GM12878 (cell line): ENCODE measurements at regions not wholly inside any gene's neighbourhood (a gene's known extent, or its start where the extent isn't known, plus 50 kb on each side); places are given as distances from the start of the nearest gene placed in this dataset.

Experiments used
- ATAC-seq: fragments of 200-7000 bp; cut with Tn5 transposase; 3 replicates; pipeline ENCODE4 v1.9.1; 2020; ENCODE audit warnings: mild to moderate bottlenecking, moderate library complexity
- BruUV-seq: library from RNA; stranded (reverse); fragments of 400-500 nt; replicated peaks from 2 replicates; lab custom pipeline; 2021; lab: Mats Ljungman, UMichigan
- CTCF ChIA-PET: fragments of 300-600 bp; sonication (Branson Sonifier 250); formaldehyde crosslinking; extraction: SDS; loops from one replicate; lab custom pipeline; 2021; ENCODE audit warnings: inconsistent platforms; lab: Yijun Ruan, JAX
- POLR2A ChIA-PET: fragments of 350-600 bp; formaldehyde crosslinking; extraction: SDS; loops from one replicate; lab custom pipeline; 2021; ENCODE audit warnings: inconsistent platforms; lab: Charles Lee
- RAD21 ChIA-PET: fragments of 300-600 bp; sonication (Branson Sonifier 250); formaldehyde crosslinking; loops from one replicate; lab custom pipeline; 2023; ENCODE audit warnings: antibody characterized with exemption; ENCODE audit not compliant: unreplicated experiment; lab: Charles Lee
- SMC1A ChIA-PET: fragments of 300-600 bp; sonication (Branson Sonifier 250); formaldehyde crosslinking; loops from one replicate; lab custom pipeline; 2023; ENCODE audit not compliant: unreplicated experiment, uncharacterized antibody; lab: Charles Lee
- DNase-seq: peaks from one replicate; pipeline ENCODE4 v3.0.0-alpha.2; 2011; ENCODE audit warnings: low read depth, low spot score
- FAIRE-seq: peaks from 3 replicates; lab custom pipeline; 2011; peaks lifted over from hg19 to GRCh38; lab: Jason Lieb, UNC
- H2AFZ ChIP-seq: 2 replicates; pipeline ENCODE4 v1.6.0; 2011; ENCODE audit warnings: low read depth, low read length, control low read depth; ENCODE audit not compliant: control insufficient read depth
- H3K27ac ChIP-seq: 2 replicates; pipeline ENCODE4 v1.5.1; 2011; ENCODE audit warnings: control low read depth; ENCODE audit not compliant: control insufficient read depth, insufficient read depth
- H3K27me3 ChIP-seq, 2 experiments: replicated peaks in 1 of 2; 2 replicates each; pipeline versions ENCODE4 v1.6.0 to v1.6.1; 2011; ENCODE audit warnings: low read length in 1 of 2; ENCODE audit not compliant: control insufficient read depth in 2 of 2, insufficient read depth in 2 of 2
- H3K36me3 ChIP-seq, 2 experiments: 2 replicates each; pipeline ENCODE4 v1.5.1; 2011; ENCODE audit warnings: low read length in 1 of 2; ENCODE audit not compliant: control insufficient read depth in 2 of 2, insufficient read depth in 2 of 2
- H3K4me1 ChIP-seq: 2 replicates; pipeline ENCODE4 v1.6.1; 2011; ENCODE audit warnings: mild to moderate bottlenecking, low read length, moderate library complexity, mixed read lengths; ENCODE audit not compliant: control insufficient read depth, insufficient read depth
- H3K4me2 ChIP-seq: 2 replicates; pipeline ENCODE4 v1.6.0; 2011; ENCODE audit warnings: control low read depth; ENCODE audit not compliant: control insufficient read depth, insufficient read depth
- H3K4me3 ChIP-seq: fragments of 200-600 bp; sonication (generic); 2 replicates; pipeline ENCODE4 v1.5.1; 2016
- H3K79me2 ChIP-seq: 2 replicates; pipeline ENCODE4 v1.6.0; 2011; ENCODE audit warnings: low read length; ENCODE audit not compliant: control insufficient read depth, insufficient read depth
- H3K9ac ChIP-seq: 2 replicates; pipeline ENCODE4 v1.8.0; 2011; ENCODE audit warnings: low read length, control low read depth, mixed read lengths; ENCODE audit not compliant: control insufficient read depth, insufficient read depth
- H3K9me3 ChIP-seq: replicated peaks from 3 replicates; pipeline ENCODE4 v1.5.1; 2011; ENCODE audit warnings: mild to moderate bottlenecking, low read length; ENCODE audit not compliant: control insufficient read depth, insufficient read depth
- H4K20me1 ChIP-seq: 2 replicates; pipeline ENCODE4 v1.6.0; 2011; ENCODE audit not compliant: control insufficient read depth, insufficient read depth
- ATF7 ChIP-seq: fragments of 450-650 bp; IDR thresholded peaks from 2 replicates; pipeline ENCODE4 v1.6.1; 2016; ENCODE audit warnings: low read depth, mild to moderate bottlenecking
- CHD2 ChIP-seq: IDR thresholded peaks from 2 replicates; pipeline ENCODE4 v1.6.1; 2011; ENCODE audit warnings: low read depth, low read length, improper control_type of control experiment, borderline replicate concordance
- NKRF ChIP-seq: fragments of 450-650 bp; conservative IDR thresholded peaks from 2 replicates; pipeline ENCODE4 v1.6.1; 2017; ENCODE audit warnings: mild to moderate bottlenecking, moderate library complexity
- POLR2A ChIP-seq: IDR thresholded peaks from 2 replicates; pipeline ENCODE4 v1.6.1; 2011; ENCODE audit warnings: low read depth, mild to moderate bottlenecking, low read length
- RCOR1 ChIP-seq: conservative IDR thresholded peaks from 2 replicates; pipeline ENCODE4 v1.6.1; 2012; ENCODE audit warnings: low read depth, low read length, improper control_type of control experiment
- WGBS: methylation state at CpG from one replicate; pipeline ENCODE4 v1.1.6; 2016; ENCODE audit warnings: low lambda C conversion rate; ENCODE audit not compliant: insufficient replicate concordance, insufficient coverage; ENCODE audit errors: missing lambda C conversion rate; 5-methylcytosine and 5-hydroxymethylcytosine counted together
- in situ Hi-C: fragments of 300-500 bp; cut with MboI; formaldehyde crosslinking; loops from 9 replicates; pipeline ENCODE4 v1.14.3; 2018; ENCODE audit warnings: mixed read lengths
- intact Hi-C: fragments of 100-400 bp; cut with micrococcal nuclease; formaldehyde crosslinking; loops from one replicate; pipeline ENCODE4 v1.14.2; 2022; ENCODE audit not compliant: unreplicated experiment
- TF ChIP-seq, protein P1 (sequence below): fragments of 450-650 bp; IDR thresholded peaks from 2 replicates; pipeline ENCODE4 v1.6.1; 2017; ENCODE audit warnings: mild to moderate bottlenecking, moderate library complexity

DNA sequence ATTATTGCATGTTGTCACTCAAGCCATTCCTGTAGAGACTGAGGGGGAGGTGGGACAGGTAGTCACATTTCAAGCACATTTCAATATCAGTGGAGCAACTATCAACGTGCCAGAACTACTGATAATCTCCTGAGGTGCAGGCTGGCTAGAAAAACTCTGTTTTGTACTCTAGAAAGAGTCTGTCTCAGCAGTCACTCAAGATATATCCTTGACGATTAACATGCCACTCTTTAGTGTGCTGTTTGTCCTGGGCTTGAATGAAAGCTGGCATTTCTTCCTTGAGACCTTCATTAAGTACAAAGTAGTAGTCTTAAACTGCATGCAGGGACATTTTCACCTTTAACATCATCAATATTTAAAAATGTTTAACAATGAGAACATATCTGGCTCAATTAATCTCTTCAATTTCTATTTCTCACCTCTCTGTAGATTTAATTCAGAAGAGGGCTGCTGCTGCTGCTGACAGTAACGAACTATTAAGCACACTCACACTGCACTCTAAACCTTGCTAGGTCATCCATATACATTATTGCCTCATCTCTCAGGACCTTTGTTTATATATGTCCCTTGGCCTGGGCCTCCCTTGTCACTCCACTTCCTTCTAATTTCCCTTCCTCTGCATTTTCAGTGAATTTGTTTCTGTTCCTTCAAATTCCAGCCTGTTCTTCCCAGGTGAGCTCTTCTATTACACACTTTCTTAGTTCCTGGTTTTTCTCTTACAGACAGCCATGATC is 412.0 kb downstream of the HAPSTR1 start:
- no peak overlapping the region for H3K9ac ChIP-seq
- SMC1A ChIA-PET, result interaction anchor here (1.0 kb wide), 1 partner anchor 16 kb away, joined by 3 read pairs; no protein-coding TSS in a partner anchor
- CTCF ChIA-PET, result no interaction called here
- POLR2A ChIA-PET, result no interaction called here
- intact Hi-C loops, result no loop called here
- DNase-seq, result no peak
- 17% methylated on average over 3 of the region's 3 CpGs for WGBS
- H3K4me1 ChIP-seq, result no peaks in the 10 kb centered on the region
- RAD21 ChIA-PET, result no interaction called here
- in situ Hi-C loops, result no loop called here
- no peaks in the 10 kb centered on the region for H3K36me3 ChIP-seq
- no peak for ATAC-seq
- H3K79me2 ChIP-seq, result no peaks in the 10 kb centered on the region
- BruUV-seq, result no TSS peak
- no peaks in the 10 kb centered on the region for H4K20me1 ChIP-seq
- no peak overlapping the region for H3K4me2 ChIP-seq
- no peak for FAIRE-seq
- no peak overlapping the region for H3K4me3 ChIP-seq
- TF ChIP-seq CHD2 (no peak), RCOR1 (no peak), ATF7 (no peak), NKRF (no peak), POLR2A (no peak)
- TF ChIP-seq, protein P1, sequence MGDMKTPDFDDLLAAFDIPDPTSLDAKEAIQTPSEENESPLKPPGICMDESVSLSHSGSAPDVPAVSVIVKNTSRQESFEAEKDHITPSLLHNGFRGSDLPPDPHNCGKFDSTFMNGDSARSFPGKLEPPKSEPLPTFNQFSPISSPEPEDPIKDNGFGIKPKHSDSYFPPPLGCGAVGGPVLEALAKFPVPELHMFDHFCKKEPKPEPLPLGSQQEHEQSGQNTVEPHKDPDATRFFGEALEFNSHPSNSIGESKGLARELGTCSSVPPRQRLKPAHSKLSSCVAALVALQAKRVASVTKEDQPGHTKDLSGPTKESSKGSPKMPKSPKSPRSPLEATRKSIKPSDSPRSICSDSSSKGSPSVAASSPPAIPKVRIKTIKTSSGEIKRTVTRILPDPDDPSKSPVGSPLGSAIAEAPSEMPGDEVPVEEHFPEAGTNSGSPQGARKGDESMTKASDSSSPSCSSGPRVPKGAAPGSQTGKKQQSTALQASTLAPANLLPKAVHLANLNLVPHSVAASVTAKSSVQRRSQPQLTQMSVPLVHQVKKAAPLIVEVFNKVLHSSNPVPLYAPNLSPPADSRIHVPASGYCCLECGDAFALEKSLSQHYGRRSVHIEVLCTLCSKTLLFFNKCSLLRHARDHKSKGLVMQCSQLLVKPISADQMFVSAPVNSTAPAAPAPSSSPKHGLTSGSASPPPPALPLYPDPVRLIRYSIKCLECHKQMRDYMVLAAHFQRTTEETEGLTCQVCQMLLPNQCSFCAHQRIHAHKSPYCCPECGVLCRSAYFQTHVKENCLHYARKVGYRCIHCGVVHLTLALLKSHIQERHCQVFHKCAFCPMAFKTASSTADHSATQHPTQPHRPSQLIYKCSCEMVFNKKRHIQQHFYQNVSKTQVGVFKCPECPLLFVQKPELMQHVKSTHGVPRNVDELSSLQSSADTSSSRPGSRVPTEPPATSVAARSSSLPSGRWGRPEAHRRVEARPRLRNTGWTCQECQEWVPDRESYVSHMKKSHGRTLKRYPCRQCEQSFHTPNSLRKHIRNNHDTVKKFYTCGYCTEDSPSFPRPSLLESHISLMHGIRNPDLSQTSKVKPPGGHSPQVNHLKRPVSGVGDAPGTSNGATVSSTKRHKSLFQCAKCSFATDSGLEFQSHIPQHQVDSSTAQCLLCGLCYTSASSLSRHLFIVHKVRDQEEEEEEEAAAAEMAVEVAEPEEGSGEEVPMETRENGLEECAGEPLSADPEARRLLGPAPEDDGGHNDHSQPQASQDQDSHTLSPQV, result no peak
- no peak overlapping the region for H2AFZ ChIP-seq
- no peaks in the 10 kb centered on the region for H3K9me3 ChIP-seq
- H3K27me3 ChIP-seq, result no peaks in the 10 kb centered on the region
- no peak overlapping the region for H3K27ac ChIP-seq
